Stimulated activated CD4-positive, alpha-beta T cell treated with anti-CD3 and anti-CD28 coated beads, Interleukin-12 subunit alpha, Interleukin-12 subunit beta, amount 100 ng/mL, for 48 hours (primary cell): ENCODE measurements at regions not wholly inside any gene's neighbourhood (a gene's known extent, or its start where the extent isn't known, plus 50 kb on each side); places are given as distances from the start of the nearest gene placed in this dataset.
"Not testable (repeated sequence)": the region's sequence is repeated elsewhere in the genome, so short reads cannot be mapped to it uniquely, and the experiment has no call there.

Experiments
- DNase-seq, 3 donors: peaks; one replicate each; pipeline ENCODE4 v3.0.0-alpha.2; 2020; ENCODE audit warnings: low read depth in 2 of 3, low spot score in 1 of 3

- DNase-seq, result no peak
These were observed 530.8 kb downstream of the HAPSTR1 start for GRCh38 chr16:9622268-9622667.

GRCh38 chr16:9625122-9625521, 533.7 kb downstream of the HAPSTR1 start:
- DNase-seq, result no peak

- no peak for DNase-seq
These were observed 536.0 kb downstream of the HAPSTR1 start for GRCh38 chr16:9627427-9627826.

GRCh38 chr16:9630119-9630518, 538.7 kb downstream of the HAPSTR1 start:
- no peak for DNase-seq

- no peak for DNase-seq
These were observed 539.5 kb downstream of the HAPSTR1 start for GRCh38 chr16:9630985-9631384.

- no peak for DNase-seq
These were observed 542.4 kb downstream of the HAPSTR1 start for GRCh38 chr16:9633844-9634243.

GRCh38 chr16:9635150-9635720, 543.8 kb downstream of the HAPSTR1 start:
- not testable (repeated sequence) for DNase-seq

GRCh38 chr16:9644258-9644657, 538.0 kb downstream of the GRIN2A start:
- no peak for DNase-seq

- DNase-seq, result no peak
These were observed 536.3 kb downstream of the GRIN2A start for GRCh38 chr16:9645911-9646310.

- no peak for DNase-seq
These were observed 534.1 kb downstream of the GRIN2A start for GRCh38 chr16:9647981-9648701.

- no peak for DNase-seq
These were observed 531.9 kb downstream of the GRIN2A start for GRCh38 chr16:9650284-9650683.

- DNase-seq, result no peak
These were observed 527.2 kb downstream of the GRIN2A start for GRCh38 chr16:9655051-9655450.

GRCh38 chr16:9657641-9658040, 524.6 kb downstream of the GRIN2A start:
- no peak for DNase-seq

- no peak for DNase-seq
These were observed 524.1 kb downstream of the GRIN2A start for GRCh38 chr16:9658164-9658563.

- no peak for DNase-seq
These were observed 523.6 kb downstream of the GRIN2A start for GRCh38 chr16:9658586-9658985.

GRCh38 chr16:9660898-9661297, 521.3 kb downstream of the GRIN2A start:
- no peak for DNase-seq

GRCh38 chr16:9661336-9662017, 520.8 kb downstream of the GRIN2A start:
- DNase-seq, result no peak

- DNase-seq, result no peak
These were observed 518.6 kb downstream of the GRIN2A start for GRCh38 chr16:9663588-9663987.

GRCh38 chr16:9665851-9666271, 516.4 kb downstream of the GRIN2A start:
- no peak for DNase-seq

- DNase-seq, result no peak
These were observed 515.3 kb downstream of the GRIN2A start for GRCh38 chr16:9666834-9667480.

- no peak for DNase-seq
These were observed 512.2 kb downstream of the GRIN2A start for GRCh38 chr16:9670033-9670432.

GRCh38 chr16:9670616-9671015, 511.6 kb downstream of the GRIN2A start:
- DNase-seq, result not testable (repeated sequence)
